H1 (cell line): ENCODE measurements at regions not wholly inside any gene's neighbourhood (a gene's known extent, or its start where the extent isn't known, plus 50 kb on each side); places are given as distances from the start of the nearest gene placed in this dataset.

Experiments used
- CTCF ChIA-PET: fragments of 300-600 bp; sonication (Branson Sonifier 250); formaldehyde crosslinking; loops from one replicate; lab custom pipeline; 2021; ENCODE audit not compliant: partially characterized antibody; lab: Charles Lee
- POLR2A ChIA-PET: fragments of 300-600 bp; sonication (Branson Sonifier 250); formaldehyde crosslinking; loops from one replicate; lab custom pipeline; 2021; ENCODE audit warnings: inconsistent platforms; ENCODE audit not compliant: partially characterized antibody; lab: Charles Lee
- DNase-seq, 2 experiments: peaks; one replicate each; pipeline versions ENCODE4 v3.0.0 to v3.0.0-alpha.2; 2010 to 2022; ENCODE audit warnings: low spot score in 2 of 2, low read depth in 1 of 2, mixed read lengths in 1 of 2
- FAIRE-seq: peaks from 2 replicates; lab custom pipeline; 2011; peaks lifted over from hg19 to GRCh38; lab: Jason Lieb, UNC
- H2AFZ ChIP-seq: 2 replicates; pipeline ENCODE4 v1.8.1; 2012; ENCODE audit warnings: low read length, inconsistent platforms
- H2AK5ac ChIP-seq: 2 replicates; pipeline ENCODE4 v1.6.1; 2013; ENCODE audit warnings: low read depth, low read length
- H2BK120ac ChIP-seq: replicated peaks from 2 replicates; pipeline ENCODE3; 2013; ENCODE audit warnings: low read depth, low read length, inconsistent platforms
- H2BK12ac ChIP-seq: 2 replicates; pipeline ENCODE4 v1.6.1; 2013; ENCODE audit warnings: low read depth, low read length
- H2BK15ac ChIP-seq: 2 replicates; pipeline ENCODE4 v1.6.1; 2013; ENCODE audit warnings: low read length
- H2BK20ac ChIP-seq: 2 replicates; pipeline ENCODE4 v1.6.1; 2013; ENCODE audit warnings: low read length
- H2BK5ac ChIP-seq: 2 replicates; pipeline ENCODE4 v1.6.1; 2013; ENCODE audit warnings: low read depth, low read length
- H3K14ac ChIP-seq: 2 replicates; pipeline ENCODE4 v1.6.1; 2013; ENCODE audit warnings: inconsistent platforms; ENCODE audit not compliant: insufficient read length
- H3K18ac ChIP-seq: 2 replicates; pipeline ENCODE4 v1.6.1; 2013; ENCODE audit warnings: low read length; ENCODE audit errors: extremely low read depth
- H3K23ac ChIP-seq: 2 replicates; pipeline ENCODE4 v1.6.1; 2013; ENCODE audit warnings: inconsistent platforms; ENCODE audit not compliant: insufficient read length
- H3K23me2 ChIP-seq: 2 replicates; pipeline ENCODE4 v1.6.1; 2013; ENCODE audit warnings: low read depth, low read length
- H3K27ac ChIP-seq: 2 replicates; pipeline ENCODE4 v1.6.1; 2011; ENCODE audit warnings: low read depth, low read length, inconsistent platforms
- H3K27me3 ChIP-seq, 4 experiments: replicated peaks in 1 of 4; 1 replicate in 1 of 4; 2 replicates in 3 of 4; pipeline versions ENCODE4 v1.6.1 to v1.8.1; 2011 to 2013; ENCODE audit warnings: low read length in 3 of 4, mild to moderate bottlenecking in 3 of 4, inconsistent platforms in 2 of 4, mixed read lengths in 2 of 4, moderate library complexity in 1 of 4; ENCODE audit not compliant: control insufficient read depth in 3 of 4, insufficient read depth in 3 of 4; ENCODE audit errors: extremely low read depth in 1 of 4
- H3K36me3 ChIP-seq, 4 experiments: 2 replicates each; pipeline versions ENCODE4 v1.6.1 to v1.8.1; 2011 to 2013; ENCODE audit warnings: mild to moderate bottlenecking in 4 of 4, low read length in 3 of 4, moderate library complexity in 2 of 4, control low read depth in 1 of 4, inconsistent platforms in 1 of 4; ENCODE audit not compliant: insufficient read depth in 4 of 4, control insufficient read depth in 2 of 4
- H3K4ac ChIP-seq: replicated peaks from 2 replicates; pipeline ENCODE3; 2013; ENCODE audit warnings: low read length, low read depth, mixed read lengths, inconsistent platforms; ENCODE audit not compliant: insufficient read length
- H3K4me1 ChIP-seq, 4 experiments: replicated peaks in 1 of 4; 1 replicate in 1 of 4; 2 replicates in 3 of 4; pipeline versions ENCODE4 v1.6.1 to v1.8.1; 2011 to 2013; ENCODE audit warnings: low read length in 3 of 4, inconsistent platforms in 2 of 4, mixed read lengths in 1 of 4; ENCODE audit not compliant: insufficient read depth in 4 of 4, control insufficient read depth in 3 of 4
- H3K4me2 ChIP-seq, 2 experiments: 2 replicates each; pipeline versions ENCODE4 v1.6.1 to v1.8.1; 2011 to 2013; ENCODE audit warnings: low read depth in 2 of 2, low read length in 2 of 2, control low read depth in 1 of 2, inconsistent platforms in 1 of 2, mild to moderate bottlenecking in 1 of 2; ENCODE audit not compliant: insufficient read depth in 1 of 2
- H3K4me3 ChIP-seq, 4 experiments: fragments of 200-600, 300-600 bp in 1 of 4; sonication (generic), shearing (Covaris generic), sonication (Bioruptor Twin) in 1 of 4; 2 replicates each; pipeline versions ENCODE4 v1.5.1 to v1.8.1; 2011 to 2016; ENCODE audit warnings: low read length in 4 of 4, low read depth in 3 of 4, control low read depth in 2 of 4, inconsistent platforms in 2 of 4, mild to moderate bottlenecking in 2 of 4, mixed read lengths in 1 of 4, moderate library complexity in 1 of 4; ENCODE audit not compliant: insufficient read depth in 2 of 4; ENCODE audit errors: extremely low read depth in 1 of 4
- H3K56ac ChIP-seq: replicated peaks from 2 replicates; pipeline ENCODE3; 2013; ENCODE audit warnings: low read depth, mild to moderate bottlenecking, mixed read lengths, low read length, inconsistent platforms; ENCODE audit not compliant: insufficient read length
- H3K79me1 ChIP-seq: 2 replicates; pipeline ENCODE4 v1.6.1; 2013; ENCODE audit warnings: low read depth, low read length, control low read depth
- H3K79me2 ChIP-seq, 2 experiments: 2 replicates each; pipeline versions ENCODE4 v1.6.1 to v1.8.1; 2012 to 2013; ENCODE audit warnings: low read length in 2 of 2, mild to moderate bottlenecking in 2 of 2, inconsistent platforms in 1 of 2; ENCODE audit not compliant: insufficient read depth in 2 of 2, control insufficient read depth in 1 of 2
- H3K9ac ChIP-seq, 4 experiments: replicated peaks in 1 of 4; 1 replicate in 1 of 4; 2 replicates in 3 of 4; pipeline versions ENCODE4 v1.6.1 to v1.8.1; 2011 to 2013; ENCODE audit warnings: low read depth in 3 of 4, low read length in 3 of 4, control low read depth in 2 of 4, mild to moderate bottlenecking in 2 of 4, moderate library complexity in 2 of 4, inconsistent platforms in 1 of 4; ENCODE audit errors: extremely low read depth in 1 of 4
- H3K9me3 ChIP-seq, 2 experiments: 2 replicates each; pipeline versions ENCODE4 v1.6.1 to v1.8.1; 2012 to 2013; ENCODE audit warnings: mild to moderate bottlenecking in 2 of 2, moderate library complexity in 2 of 2, control low read depth in 1 of 2, inconsistent platforms in 1 of 2, low read depth in 1 of 2, low read length in 1 of 2, mixed read lengths in 1 of 2; ENCODE audit not compliant: insufficient read depth in 2 of 2
- H4K20me1 ChIP-seq, 2 experiments: replicated peaks in 1 of 2; 2 replicates each; pipeline versions ENCODE3 to v1.8.1; 2011 to 2013; ENCODE audit warnings: inconsistent platforms in 2 of 2, low read length in 2 of 2, mild to moderate bottlenecking in 1 of 2; ENCODE audit not compliant: insufficient read depth in 2 of 2, control insufficient read depth in 1 of 2
- H4K5ac ChIP-seq: 2 replicates; pipeline ENCODE4 v1.6.1; 2013; ENCODE audit warnings: low read length, low read depth, mixed read lengths, inconsistent platforms; ENCODE audit not compliant: insufficient read length
- H4K8ac ChIP-seq: 2 replicates; pipeline ENCODE4 v1.8.0; 2013; ENCODE audit warnings: mild to moderate bottlenecking, moderate library complexity, low read length, inconsistent platforms; ENCODE audit not compliant: insufficient read depth; ENCODE audit errors: extremely low read depth
- H4K91ac ChIP-seq: replicated peaks from 2 replicates; pipeline ENCODE3; 2013; ENCODE audit warnings: low read length, mixed read lengths, inconsistent platforms; ENCODE audit not compliant: insufficient read length
- BCL11A ChIP-seq, 2 experiments: IDR thresholded peaks; one replicate each; pipeline ENCODE4 v1.6.1; 2011; ENCODE audit warnings: low read depth in 2 of 2, low read length in 2 of 2, mild to moderate bottlenecking in 2 of 2
- CHD1 ChIP-seq: IDR thresholded peaks from 2 replicates; pipeline ENCODE4 v1.6.1; 2012; ENCODE audit warnings: low read depth, low read length, improper control_type of control experiment
- CTBP2 ChIP-seq: IDR thresholded peaks from 2 replicates; pipeline ENCODE4 v1.7.0; 2011; ENCODE audit warnings: borderline replicate concordance, mild to moderate bottlenecking, moderate library complexity, mixed read lengths, low read length; ENCODE audit not compliant: insufficient read depth, insufficient read length
- EZH2 ChIP-seq: fragments of 200-600 bp; sonication (generic); IDR thresholded peaks from 2 replicates; pipeline ENCODE4 v1.7.1; 2012; ENCODE audit warnings: low read depth, mild to moderate bottlenecking, moderate library complexity, low read length, inconsistent platforms; ENCODE audit not compliant: severe bottlenecking
- JUND ChIP-seq: IDR thresholded peaks from 2 replicates; pipeline ENCODE4 v1.6.1; 2011; ENCODE audit warnings: mild to moderate bottlenecking, improper control_type of control experiment, low read length
- SP2 ChIP-seq: IDR thresholded peaks from 2 replicates; pipeline ENCODE4 v1.6.1; 2012; ENCODE audit warnings: mild to moderate bottlenecking, low read length, inconsistent platforms
- TAF7 ChIP-seq: optimal IDR thresholded peaks from 2 replicates; pipeline ENCODE3; 2011; ENCODE audit warnings: low read depth, mild to moderate bottlenecking, inconsistent platforms, low read length, moderate library complexity, borderline replicate concordance
- TEAD4 ChIP-seq: IDR thresholded peaks from 2 replicates; pipeline ENCODE4 v1.6.1; 2012; ENCODE audit warnings: low read depth, low read length, inconsistent platforms, mixed read lengths
- YY1 ChIP-seq: IDR thresholded peaks from 2 replicates; pipeline ENCODE4 v1.6.1; 2011; ENCODE audit warnings: low read depth, mild to moderate bottlenecking, low read length
- WGBS, 2 experiments: shearing (Covaris generic) in 1 of 2; methylation state at CpG; one replicate each; pipeline versions ENCODE4 v1.1.6 to v1.1.7; 2013 to 2015; ENCODE audit warnings: low lambda C conversion rate in 2 of 2, mixed read lengths in 2 of 2, inconsistent platforms in 1 of 2, low coverage in 1 of 2, missing lambda C conversion rate in 1 of 2; ENCODE audit not compliant: insufficient replicate concordance in 2 of 2, insufficient coverage in 1 of 2, insufficient read length in 1 of 2; ENCODE audit errors: extremely low coverage in 1 of 2, missing lambda C conversion rate in 1 of 2; 5-methylcytosine and 5-hydroxymethylcytosine counted together

GRCh38 chr7:33841705-33842129, 63.6 kb upstream of the BMPER start:
- TF ChIP-seq JUND (no peak), TEAD4 (no peak), CTBP2 (no peak), EZH2 (no peak), TAF7 (no peak), BCL11A (IDR thresholded peaks at IDR 0.05; ENCODE audit: low read depth in 2 of 2, low read length in 2 of 2) (no peak), CHD1 (no peak), YY1 (no peak), SP2 (no peak)
- TF ChIP-seq, all 59 proteins: peak for 0
- no peak overlapping the region for H2BK12ac ChIP-seq
- H2BK5ac ChIP-seq, result no peak overlapping the region
- ChIA-PET POLR2A (no interaction called here), CTCF (interaction anchor here (1.3 to 1.6 kb wide), 3 partner anchors 9 to 91 kb away, joined by 4 to 6 read pairs (median 4); no protein-coding TSS in a partner anchor)
- no peaks in the 10 kb centered on the region for H3K27me3 ChIP-seq
- H2BK120ac ChIP-seq, result no peak overlapping the region
- no peak overlapping the region for H3K4ac ChIP-seq
- no peak overlapping the region for H2AFZ ChIP-seq
- H3K14ac ChIP-seq, result no peak overlapping the region
- no peaks in the 10 kb centered on the region for H4K20me1 ChIP-seq
- no peak overlapping the region for H2BK15ac ChIP-seq
- 91% methylated on average over 3 of the region's 3 CpGs; no CpG with 5 or more reads in 1 of the 2 experiments for WGBS, 2 experiments
- no peaks in the 10 kb centered on the region for H3K79me1 ChIP-seq
- no peak overlapping the region for H2BK20ac ChIP-seq
- H3K36me3 ChIP-seq, result no peaks in the 10 kb centered on the region
- H3K4me1 ChIP-seq, result no peaks in the 10 kb centered on the region
- no peak for FAIRE-seq
- DNase-seq, result no peak
- no peak overlapping the region for H4K8ac ChIP-seq
- no peak overlapping the region for H3K27ac ChIP-seq
- H3K4me2 ChIP-seq, result no peak overlapping the region
- no peak overlapping the region for H4K5ac ChIP-seq
- H3K56ac ChIP-seq, result no peak overlapping the region
- H3K23me2 ChIP-seq, result peaks cover 2% of the 10 kb centered on the region; the same call in 1 of the 2 replicates
- no peak overlapping the region for H2AK5ac ChIP-seq
- H4K91ac ChIP-seq, result no peak overlapping the region
- H3K9ac ChIP-seq, result no peak overlapping the region
- H3K4me3 ChIP-seq, result no peak overlapping the region
- H3K79me2 ChIP-seq, result no peaks in the 10 kb centered on the region
- no peak overlapping the region for H3K18ac ChIP-seq
- peaks cover 0 to 2% of the 10 kb centered on the region in 2 experiments; a peak in 1 of 4 replicates for H3K9me3 ChIP-seq
- no peak overlapping the region for H3K23ac ChIP-seq
